GM18909 (cell line): ENCODE measurements at regions not wholly inside any gene's neighbourhood (a gene's known extent, or its start where the extent isn't known, plus 50 kb on each side); places are given as distances from the start of the nearest gene placed in this dataset.

Experiments used
- ATAC-seq: cut with Tn5 transposase; IDR thresholded peaks from one replicate; pipeline ENCODE4 v1.9.1; 2021; ENCODE audit warnings: mild to moderate bottlenecking; ENCODE audit not compliant: unreplicated experiment, poor library complexity

DNA sequence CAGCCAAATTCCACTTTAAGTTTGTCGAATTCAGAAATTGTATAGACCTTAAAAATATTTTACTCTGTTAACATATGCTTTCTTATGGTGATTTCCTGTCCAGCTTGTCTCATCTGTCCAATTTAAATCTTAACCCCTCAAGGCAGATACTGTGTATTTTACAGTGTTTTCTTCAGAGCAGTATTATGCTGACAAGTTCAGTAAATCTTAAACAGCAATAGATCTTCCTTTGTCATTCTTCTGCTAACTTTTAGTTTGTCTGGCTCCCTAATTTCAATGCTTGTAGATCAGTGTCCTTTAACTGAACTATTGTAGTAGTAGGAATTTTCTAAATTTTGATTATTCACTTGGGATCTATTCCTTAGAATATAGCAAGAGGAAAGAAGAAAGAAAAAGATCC, 52.8 kb upstream of the MEIS1 start:
- ATAC-seq, result no peak

DNA sequence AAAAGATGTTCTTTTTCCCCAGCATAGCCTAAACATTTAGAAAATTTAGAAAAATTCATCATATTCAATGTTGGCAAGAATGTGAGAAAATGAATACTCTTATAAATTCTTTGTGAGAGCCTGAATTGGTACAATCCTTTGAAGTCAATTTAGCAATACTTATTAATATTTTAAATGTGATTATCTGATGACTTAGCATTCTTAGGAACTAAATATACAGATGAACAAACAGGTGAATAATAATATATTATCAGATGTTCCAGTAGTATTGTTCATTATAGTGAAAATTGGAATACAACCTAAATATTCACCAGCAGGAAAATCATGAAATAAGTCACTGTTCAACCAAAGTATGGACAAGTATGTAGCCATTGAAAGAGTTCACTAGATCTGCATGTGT, 55.5 kb upstream of the MEIS1 start:
- ATAC-seq, result no peak

DNA sequence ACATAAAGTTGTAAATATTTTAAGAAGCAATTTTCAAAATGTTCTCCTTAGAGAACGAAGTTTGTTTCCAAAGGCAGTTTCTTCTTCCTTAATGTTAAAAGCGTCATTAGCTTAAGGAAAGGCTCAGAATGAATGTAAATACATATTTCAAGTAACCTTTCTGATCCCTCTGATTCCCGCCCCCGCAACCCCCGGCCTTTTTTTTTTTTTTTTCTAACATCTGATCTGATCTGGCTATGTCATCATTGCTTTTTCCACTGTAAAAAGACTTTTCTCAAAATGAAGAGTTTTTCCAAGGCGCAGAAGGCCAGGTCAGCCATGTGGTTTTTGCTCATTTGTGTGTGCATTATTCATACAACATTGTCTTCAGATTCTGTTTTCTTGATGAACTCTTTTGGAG, 57.1 kb upstream of the MEIS1 start:
- no peak for ATAC-seq

DNA sequence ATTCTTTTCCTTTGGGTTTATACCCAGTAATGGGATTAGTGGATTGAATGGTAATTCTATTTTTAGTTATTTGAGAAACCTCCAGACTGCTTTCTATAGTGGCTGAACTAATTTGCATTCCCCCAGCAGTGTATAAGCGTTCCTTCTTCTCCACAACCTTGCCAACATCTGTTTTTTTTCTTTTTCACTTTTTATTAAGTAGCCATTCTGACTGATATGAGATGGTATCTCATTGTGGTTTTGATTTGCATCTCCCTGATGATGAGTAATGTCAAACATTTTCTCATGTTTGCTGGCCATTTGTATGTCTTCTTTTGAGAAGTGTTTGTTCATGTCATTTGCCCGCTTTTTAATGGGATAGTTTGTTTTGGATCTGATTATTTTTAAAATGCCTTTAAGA, 64.1 kb upstream of the MEIS1 start:
- ATAC-seq, result no peak

DNA sequence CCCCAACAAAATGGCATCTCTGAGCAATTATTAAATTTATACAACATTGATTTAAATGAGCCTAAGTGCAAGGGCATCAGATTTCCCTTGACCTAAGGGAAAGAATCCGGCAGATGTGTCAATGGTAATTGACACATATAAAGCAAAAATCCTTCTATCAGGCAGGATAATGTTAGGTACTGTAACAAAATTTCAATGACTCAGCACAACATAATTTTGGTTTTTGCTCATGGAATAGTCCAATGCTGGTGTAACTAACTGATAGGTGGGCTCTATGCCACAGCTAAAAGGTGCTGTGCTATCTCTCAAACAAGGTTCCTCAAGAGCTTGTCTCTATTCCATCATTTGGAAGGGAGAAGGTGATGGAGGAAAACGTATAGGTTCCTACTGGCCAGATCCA, 68.3 kb upstream of the MEIS1 start:
- ATAC-seq, result no peak

DNA sequence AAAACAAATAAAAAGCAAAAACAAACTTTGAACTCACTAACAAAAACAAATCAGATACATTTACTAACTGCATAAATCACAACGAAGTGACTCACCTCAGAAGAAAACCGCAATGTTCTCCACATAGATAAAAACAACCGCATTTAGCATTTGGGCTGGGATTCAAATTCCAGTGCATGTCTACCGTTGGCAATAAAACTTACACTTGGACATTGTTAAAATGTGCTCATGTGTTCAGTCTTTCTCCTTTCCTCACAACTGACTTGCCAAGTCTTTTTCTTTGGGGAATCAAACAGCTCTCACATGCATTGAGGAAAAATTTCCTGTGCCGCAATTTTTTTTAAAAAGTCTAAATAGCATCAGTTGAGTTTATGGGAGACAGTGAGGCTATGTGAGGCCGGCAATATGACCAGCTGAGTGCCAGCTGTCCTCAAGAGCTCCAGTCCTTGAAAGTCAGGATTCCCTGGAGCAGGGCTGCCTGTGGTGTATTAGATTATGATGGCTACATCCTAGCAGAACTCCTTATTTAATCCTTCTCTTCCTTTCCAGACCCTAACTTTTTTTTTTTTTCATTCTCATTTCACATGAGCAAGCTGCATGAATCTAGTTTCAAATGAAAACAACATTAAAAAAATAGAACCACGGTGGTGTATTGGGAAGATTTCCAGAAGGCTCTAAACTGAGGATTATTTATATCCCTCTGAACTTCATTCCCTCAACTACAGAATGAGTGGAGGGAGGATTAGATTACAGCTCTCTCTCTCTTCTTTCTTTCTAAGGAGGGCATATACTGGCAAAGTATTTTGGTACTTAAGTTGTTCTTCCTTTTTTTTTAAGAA, 70.2 kb upstream of the MEIS1 start:
- ATAC-seq, result no peak

DNA sequence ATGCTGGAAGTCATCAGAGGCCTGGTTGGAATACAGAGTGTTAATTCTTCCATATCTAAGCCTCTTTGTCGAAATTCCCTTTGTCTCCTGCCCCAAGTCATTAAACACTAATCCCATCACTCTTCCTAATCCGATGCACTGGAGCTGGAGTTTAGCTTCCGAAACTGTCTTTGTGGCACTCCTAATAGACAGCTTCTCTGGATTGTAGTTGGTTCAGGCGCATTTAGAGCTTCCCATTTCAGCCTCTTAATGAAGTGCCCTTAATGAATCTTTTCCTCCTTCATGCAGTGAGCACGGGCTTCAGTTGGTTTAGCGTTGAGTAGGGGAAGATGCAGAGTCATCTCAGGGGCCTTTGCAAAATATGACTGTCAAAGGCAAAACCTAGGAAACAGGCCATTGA, 72.2 kb upstream of the MEIS1 start:
- no peak for ATAC-seq

DNA sequence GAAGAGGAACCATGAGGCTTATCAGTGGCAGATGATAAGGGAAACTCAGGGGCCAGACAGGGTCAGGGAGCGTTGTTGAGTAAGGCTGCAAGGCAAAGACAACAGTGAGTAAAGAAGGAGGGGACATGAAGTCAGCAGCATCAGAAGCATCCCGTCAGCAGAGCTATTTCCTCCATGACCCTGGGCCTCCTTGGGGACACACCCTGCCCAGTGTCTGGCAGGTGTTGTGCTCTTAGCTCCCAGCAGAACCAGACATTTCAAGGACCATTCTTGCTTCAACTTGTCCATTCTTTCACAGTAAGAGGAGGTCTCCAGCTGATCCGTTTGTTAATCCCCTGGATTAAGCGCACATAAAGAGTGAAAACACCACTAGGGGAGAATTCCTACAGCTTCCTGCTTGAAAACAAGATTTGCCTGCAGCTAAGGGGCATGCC, 88.7 kb upstream of the MEIS1 start:
- no peak for ATAC-seq

DNA sequence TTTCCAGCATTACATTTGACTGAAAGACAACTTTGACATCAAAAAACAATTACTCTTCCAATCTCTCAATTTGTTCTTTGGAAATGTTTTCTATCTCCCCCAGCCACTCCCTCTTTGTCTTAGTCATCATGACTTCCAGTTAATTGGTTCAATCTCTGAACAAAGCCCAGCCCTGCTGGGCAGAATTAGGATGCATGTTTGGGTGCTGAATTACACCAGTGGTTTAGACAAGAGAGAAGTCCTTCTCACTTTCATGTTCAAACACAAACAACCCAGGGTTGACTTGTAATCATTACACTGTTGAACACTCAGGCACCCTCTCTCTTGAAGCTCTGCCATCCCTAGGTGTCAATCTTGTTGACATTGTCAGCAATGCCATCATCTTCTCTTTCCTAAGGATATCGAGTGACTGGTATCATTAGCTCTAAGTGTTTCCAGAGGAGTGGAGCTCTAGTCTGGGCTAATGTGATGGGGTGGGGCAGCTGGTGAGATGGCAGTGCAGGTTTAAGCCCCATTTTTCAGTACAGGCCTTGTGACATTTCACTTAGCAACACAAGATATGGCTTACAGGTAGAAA, 90.8 kb upstream of the MEIS1 start:
- ATAC-seq, result no peak

DNA sequence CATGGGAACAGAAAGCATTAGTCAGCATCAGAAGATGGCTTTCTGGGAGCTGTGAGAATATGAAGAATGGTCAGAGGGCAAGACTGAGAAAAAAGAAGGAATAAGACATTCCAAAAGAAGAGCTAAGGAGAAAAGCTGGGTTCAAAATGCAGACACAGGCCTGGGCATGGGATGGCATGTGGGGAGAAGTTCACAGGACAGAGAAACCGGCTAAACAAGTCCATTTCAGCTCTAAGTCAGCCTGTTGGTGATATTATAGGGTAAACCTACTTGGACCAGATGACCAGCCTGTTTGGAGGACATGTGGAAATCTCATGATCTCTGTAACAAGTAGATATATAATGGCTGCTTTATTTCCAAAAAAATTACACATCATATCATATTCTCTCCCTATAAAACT, 91.7 kb upstream of the MEIS1 start:
- ATAC-seq, result no peak

DNA sequence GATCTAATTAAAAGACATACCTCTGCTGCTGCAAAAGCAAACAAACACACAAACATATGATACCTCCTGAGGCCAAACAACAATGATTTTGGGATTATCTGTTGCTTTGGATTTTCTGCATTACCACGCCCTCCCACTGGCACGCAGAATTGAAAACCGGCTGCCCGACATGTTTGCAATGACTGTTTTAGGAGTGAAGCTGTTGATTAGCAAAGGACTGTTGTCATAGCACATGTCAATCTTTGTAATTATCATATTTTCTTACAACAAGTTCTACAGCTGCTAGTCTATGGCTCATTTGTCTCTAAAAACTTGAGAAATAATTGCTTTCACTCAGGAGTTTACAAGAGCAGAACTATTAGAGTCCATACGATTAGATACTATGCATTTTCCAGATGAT, 94.4 kb upstream of the MEIS1 start:
- no peak for ATAC-seq

DNA sequence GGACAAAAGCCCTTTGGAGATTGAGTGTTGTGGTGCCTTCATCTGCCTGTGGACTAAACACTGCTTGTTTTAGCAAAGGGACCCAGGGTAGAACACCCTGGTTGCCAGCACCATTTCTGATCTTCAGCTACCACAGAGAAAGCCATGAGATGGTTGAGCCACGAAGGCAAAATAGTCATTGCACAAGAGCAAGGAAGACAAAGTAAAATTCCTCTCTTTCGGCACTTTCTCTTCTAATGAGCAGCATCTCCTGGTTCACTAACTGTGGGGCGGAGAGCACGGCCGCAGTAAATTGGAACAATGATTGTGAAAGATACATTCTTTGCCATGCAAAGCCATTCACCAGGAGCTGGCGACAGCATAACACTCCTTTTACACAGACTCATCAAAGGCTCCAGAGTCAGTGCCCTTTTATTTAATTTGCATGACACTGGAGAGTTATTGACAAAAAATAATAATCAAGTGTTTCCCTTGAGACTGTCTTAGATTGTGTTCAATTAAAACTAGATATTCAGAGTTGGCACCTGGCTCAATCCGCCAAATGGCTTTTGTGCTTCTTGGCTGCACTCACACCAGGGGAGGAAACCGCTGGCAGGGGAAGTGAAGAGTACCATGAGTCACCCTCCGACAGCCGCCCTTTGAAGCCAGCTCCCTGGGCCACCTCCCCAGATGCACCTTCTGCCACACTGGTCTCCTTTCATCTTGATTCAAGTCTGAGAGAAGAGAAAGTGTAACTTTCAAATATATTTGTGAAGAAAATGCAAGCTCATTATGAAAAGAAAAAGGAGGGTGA, 100.5 kb upstream of the MEIS1 start:
- no peak for ATAC-seq

DNA sequence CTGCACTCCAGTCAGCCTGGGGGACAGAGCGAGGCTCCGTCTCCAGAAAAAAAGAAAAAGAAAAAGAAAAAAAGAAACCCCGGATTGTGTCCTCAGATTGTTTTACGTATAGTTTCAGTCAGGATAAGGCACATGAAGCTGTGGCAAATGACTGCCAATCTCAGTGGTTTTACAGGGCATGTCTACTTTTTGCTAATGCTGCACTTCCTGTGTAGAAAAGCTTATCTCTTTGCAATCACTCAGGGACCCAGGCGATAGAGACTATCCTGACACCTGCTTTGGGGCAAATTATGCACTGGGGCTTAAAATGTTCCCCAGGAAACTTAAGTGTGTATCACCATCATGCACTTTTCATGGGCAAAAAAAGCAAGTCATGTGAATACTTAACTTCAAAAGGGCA, 103.7 kb upstream of the MEIS1 start:
- ATAC-seq, result no peak

DNA sequence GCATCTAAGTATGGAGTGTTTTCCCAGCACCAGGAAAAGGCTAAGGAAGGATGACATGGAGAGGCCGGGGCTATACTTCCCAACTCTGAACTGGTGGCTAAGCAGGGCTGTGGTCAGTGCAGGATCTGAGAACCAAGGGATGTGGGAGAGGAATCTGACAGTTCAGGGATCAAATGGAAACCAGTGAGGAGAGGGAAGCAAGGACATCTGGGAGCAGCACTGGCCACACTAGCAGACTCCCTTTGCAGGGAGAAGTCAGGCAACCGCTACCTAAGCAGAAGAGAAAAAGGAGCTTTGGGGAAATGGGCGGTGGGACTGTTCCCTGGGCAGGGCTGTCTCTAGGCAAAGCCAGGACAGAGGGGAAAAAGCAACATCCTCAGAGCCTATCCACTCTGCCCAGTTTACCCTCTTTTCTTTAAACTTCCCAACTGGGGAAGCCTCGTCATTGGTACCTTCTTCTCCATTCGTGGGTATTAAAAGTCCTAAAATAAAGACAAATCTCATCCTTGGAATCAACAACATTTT, 105.8 kb upstream of the MEIS1 start:
- no peak for ATAC-seq

DNA sequence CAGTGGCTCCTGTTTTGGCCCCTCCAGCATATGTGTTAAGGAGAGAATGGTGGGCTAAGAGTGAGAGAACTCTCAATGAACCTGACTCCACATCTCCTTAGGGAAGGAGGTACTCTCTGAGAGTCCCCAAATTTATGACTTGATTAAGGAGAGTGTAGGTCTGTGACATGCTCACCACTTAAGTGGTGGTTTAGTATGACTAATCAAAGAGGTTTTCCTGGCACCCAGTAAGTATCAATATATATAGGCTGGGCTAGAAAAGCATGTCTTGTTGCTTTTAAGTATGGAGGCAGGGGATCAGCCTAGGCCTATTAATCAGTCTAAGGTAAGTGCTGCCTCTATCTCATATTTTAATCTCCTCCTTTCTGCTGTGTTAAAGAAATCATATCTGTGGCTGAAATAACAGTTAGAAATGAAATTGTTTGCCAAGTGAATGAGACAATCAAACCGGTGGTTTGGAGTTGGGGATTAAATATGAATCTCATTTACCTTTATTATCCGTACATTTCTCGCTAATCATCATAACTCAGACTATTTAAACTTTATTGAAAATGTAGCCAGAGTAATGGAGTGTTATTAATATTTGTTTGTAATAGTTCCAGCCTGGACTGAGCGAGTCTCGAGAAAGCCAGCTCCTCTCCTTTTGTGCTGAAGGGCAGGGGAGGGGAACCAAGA, 107.7 kb upstream of the MEIS1 start:
- no peak for ATAC-seq

DNA sequence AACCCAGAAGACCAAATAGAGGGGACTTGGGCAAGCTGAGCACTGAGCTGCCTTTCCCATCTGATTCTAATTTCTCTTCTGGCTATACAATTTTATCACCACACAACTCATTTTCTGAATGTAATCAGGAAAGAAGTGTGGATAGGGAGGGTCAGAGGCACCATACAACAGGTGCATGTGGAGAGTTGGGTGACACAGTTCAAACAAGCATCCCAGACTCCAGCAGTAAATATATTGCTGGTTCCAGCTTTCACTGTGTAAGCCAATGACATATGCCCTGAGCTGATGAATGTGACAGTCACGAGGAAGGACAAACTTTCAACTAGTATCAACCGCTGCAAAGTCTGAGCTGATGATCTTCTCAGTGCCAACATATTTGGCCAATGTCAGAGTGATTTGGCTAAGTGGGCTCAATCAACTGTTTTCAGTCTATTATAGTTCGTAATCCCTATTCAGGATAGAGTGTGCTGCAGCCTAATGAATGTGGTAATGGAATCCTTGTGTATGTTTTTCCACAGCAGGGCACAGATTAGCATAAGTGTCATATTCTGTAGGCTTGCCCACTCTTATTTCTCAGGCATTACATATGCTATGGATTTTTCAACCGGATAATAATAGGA, 109.9 kb upstream of the MEIS1 start:
- no peak for ATAC-seq

DNA sequence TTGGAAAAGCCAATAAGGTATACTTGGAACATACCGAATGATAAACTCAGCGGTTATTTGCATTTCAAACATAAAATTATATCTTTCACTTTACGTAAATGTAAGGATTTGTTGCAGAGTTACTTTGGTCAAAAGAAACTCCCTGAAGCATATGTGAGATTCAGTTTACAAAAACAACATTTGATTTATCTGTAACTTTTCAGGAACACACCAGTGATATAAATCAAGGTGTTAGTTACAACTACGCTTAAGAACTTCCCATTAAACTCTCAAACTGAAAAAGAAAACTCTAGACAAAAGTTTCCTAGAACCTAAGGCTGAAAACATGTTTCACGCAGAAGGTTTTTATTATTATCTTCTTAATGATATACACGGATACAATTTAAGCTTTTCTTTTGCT, 110.6 kb upstream of the MEIS1 start:
- no peak for ATAC-seq

DNA sequence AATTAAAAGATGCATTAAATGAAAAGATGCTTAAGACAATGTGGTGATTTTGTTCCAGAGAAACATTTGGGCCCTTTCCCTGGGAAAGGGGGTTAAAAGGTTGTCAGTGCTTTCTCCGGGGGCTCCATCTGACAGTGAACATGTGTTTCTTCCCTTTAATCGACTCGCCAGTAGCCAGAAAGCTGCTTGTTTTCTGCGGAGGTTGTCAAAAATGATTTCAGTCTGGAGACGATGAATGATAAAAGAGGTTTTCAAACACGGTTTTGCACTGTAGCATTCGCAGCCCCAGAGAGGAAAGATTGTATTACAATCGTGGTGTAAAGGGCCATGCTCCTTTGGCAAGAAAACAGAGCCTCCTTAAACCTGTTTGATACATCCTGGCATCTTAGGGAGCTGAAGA, 111.5 kb upstream of the MEIS1 start:
- ATAC-seq, result no peak

DNA sequence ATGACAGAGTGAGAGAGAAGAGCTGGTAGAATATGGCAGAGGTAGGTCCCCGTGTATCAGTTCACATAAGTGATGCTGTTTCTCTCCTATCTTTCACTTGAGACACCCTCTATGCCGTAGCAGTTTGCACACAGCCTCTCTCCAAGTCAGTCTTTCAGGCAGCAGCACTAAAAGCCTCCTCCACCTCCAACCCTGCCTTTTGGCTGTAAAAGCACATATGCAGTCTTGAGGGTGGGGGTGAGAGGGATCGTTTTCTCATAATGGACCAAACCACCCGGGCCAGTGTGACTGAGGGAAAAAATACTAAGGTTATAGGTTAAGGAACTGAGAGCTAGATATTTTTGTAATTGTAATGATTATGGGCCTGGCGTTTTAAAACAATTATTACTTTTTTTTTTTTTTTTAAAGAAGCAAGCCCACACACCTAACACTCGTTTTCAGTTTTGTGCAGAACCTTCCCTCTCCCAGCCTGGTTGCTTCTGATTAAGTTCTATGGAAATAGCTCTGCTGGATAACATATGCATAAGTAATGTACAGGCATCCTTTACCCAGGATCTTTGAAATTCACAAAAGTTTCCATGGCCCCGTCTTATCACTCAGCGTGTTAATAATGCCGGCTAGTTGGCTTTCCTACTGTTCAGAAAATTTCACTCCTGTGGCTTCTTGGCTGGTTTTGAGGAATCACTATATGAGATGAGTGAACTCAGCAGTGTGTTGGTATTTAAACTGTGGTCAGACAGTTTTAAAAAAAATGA, 112.2 kb upstream of the MEIS1 start:
- ATAC-seq, result no peak
